ENCODE measurements at regions not wholly inside any gene's neighbourhood (a gene's known extent, or its start where the extent isn't known, plus 50 kb on each side); places are given as distances from the start of the nearest gene placed in this dataset.
"Not testable (repeated sequence)": the region's sequence is repeated elsewhere in the genome, so short reads cannot be mapped to it uniquely, and the experiment has no call there.

DNA sequence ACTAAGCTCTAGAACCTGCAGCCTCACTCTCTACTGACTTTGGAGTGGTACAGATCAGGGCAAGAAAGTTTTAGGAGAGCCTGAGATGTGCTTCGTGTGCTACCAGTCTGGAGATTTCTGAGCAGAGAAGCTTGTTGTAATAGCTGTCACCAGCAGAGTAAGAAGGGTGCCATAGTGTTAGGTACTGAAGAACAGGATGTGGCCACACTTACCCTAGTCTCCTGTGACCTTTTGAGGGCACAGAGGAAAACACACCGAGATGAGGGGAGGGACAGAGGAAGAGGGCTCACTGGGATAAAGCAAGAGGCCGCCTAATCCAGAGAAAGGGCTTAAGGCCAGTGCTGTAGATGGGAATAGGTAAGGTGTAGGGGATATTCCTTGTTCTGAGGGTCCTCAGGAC, 146.2 kb upstream of the MTPN start:
- no peak for DNase-seq (ENCODE audit: low read depth in 2 of 2)

DNA sequence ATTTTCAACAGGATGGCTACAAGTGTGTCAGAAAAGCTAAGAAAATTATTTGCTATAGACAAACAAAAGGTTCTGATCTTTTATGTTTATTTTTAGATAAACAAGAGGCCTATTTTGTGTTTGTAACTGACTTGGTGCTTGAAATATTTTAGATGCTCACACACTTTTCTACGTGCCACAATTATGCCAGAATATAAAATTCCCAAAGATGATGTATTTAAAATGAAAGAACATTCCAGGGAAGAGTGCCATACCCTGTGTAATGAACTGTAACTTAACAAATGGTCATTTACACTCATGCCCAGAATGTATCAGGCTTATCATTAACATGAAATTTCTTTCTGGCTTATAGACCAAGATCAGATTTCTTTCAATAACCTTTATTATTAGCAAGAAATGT, 144.9 kb upstream of the MTPN start:
- no peak for DNase-seq (ENCODE audit: low read depth in 2 of 2)

DNA sequence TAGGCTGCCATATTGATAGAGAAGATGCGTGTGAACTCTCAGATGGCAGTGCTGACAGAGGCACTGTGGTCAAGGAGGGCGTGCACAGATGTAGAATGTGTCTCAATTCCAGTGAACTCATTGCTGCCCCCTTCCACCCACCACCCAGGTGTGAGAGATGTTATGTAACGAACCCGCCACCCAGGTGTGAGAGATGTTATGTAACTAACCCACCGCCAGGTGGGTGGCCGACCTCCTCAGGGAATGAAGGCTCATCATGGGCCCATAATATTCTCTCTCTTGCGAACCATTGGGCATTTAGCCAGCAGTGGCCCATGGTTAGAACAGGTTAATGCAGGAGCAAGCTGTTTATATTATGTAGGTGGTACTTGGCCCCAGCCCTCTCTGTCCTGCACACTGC, 140.4 kb upstream of the MTPN start:
- no peak for DNase-seq (ENCODE audit: low read depth in 2 of 2)

DNA sequence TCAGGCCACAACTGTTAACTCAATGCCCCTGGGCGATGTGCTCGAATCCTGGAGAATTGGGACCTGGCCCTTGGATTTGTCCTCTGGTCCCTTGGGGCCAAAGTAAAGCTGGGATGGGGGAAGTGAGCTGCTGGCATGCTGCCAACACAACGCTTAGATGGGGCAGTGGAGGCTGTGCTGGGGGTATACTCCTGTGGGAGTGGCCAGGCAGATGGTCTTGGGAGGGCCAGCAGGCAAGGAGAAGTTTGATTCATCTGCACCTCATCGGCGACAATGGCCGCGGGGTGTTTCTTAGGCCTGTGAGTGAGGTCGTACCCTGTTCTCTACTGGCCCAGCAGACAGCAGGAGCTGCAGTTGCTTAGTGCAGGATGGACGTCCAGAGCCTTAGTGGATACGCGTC, 139.0 kb upstream of the MTPN start:
- no peak for DNase-seq (ENCODE audit: low read depth in 2 of 2)

DNA sequence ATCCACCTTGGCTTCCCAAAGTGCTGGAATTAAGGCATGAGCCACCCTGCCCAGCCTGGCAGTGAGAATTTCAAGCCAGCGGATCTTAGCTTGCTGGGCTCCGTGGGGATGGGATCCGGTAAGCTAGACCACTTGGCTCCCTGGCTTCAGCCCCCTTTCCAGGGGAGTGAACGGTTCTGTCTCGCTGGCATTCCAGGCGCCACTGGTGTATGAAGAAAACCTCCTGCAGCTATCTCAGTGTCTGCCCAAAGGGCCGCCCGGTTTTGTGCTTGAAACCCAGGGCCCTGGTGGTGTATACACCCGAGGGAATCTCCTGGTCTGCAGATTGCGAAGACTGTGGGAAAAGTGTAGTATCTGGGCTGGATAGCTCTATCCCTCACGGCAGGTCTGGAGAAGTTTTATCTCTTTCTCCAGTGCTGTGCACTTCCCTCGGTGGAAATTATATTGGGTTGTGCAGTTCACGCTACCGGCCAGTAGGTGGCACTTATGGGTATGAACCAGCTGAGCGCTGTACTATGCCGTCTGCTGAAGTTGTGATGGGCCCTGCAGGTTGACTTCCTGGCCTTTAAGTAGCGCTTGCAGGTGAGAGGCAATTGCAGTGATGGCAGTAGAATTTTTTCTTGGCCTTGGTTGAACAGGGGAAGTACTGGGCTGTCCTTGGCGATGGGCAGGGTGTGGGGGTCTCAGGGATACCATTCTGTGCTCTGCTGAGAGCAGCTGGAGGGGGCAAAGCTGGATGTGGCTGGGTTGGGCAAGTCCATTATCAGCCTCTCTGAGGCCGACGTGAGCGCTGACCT, 138.0 kb upstream of the MTPN start:
- DNase-seq (ENCODE audit: low read depth in 2 of 2): peak; percentile 25 to 51

DNA sequence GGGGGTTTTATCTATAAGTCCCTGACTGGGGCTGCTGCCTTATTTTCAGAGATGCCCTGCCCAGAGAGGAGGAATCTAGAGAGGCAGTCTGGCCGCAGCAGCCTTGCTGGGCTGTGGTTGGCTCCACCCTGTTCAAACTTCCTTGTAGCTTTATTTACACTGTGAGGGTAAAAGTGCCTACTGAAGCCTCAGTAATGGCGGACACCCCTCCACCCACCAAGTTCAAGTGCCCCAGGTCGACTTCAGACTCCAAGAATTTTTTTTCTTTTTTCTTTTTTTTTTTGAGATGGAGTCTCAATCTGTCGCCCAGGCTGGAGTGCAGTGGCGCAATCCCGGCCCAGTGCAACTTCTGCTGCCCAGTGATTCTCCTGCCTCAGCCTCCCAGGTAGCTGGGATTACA, 137.3 kb upstream of the MTPN start:
- not testable (repeated sequence) for DNase-seq (ENCODE audit: low read depth in 2 of 2)

DNA sequence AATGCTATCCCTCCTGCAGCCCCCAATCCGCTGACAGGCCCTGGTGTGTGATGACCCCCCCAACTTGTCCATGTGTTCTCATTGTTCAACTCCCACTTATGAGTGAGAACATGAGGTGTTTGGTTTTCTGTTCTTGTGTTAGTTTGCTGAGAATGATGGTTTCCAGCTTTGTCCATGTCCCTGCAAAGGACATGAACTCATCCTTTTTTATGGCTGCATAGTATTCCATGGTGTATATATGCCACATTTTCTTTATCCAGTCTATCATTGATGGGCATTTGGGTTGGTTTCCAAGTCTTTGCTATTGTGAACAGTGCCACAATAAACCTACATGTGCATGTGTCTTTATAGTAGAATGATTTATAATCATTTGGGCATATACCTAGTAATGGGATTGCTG, 131.9 kb upstream of the MTPN start:
- not testable (repeated sequence) for DNase-seq (ENCODE audit: low read depth in 2 of 2)

DNA sequence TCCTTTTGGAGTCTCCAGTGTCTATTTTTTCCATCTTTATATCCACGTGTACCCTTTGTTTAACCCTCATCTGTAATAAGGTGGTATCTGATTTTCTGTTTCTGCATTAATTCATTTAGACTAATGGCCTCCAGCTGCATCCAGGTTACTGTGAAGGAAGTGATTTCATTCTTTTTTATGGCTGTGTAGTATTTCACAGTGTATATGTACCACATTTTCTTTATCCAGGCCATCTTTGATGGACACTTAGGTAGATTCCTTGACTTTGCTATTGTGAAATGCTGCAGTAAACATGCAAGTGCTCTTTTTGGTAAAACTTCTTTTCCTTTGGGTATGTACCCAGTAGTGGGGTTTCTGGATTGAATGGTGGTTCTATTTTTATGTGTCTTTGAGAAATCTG, 128.0 kb upstream of the MTPN start:
- DNase-seq (ENCODE audit: low read depth in 2 of 2): no peak

DNA sequence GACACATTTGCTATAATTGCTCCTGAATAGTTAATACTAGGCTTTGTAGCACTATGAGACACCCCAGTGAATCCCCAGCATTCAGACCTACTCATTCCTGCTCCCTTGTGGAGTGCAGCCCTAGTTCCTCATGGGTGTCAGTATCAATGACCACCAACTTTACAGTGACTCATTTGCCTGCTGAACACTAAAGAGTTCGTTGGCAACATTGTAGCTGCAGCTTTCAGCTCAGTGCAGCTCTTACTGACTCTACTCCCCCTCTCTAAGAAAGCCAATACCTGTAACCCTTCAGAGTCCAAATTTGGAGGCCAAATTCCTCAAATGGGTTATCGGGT, 127.1 kb upstream of the MTPN start:
- DNase-seq (ENCODE audit: low read depth in 2 of 2): no peak

DNA sequence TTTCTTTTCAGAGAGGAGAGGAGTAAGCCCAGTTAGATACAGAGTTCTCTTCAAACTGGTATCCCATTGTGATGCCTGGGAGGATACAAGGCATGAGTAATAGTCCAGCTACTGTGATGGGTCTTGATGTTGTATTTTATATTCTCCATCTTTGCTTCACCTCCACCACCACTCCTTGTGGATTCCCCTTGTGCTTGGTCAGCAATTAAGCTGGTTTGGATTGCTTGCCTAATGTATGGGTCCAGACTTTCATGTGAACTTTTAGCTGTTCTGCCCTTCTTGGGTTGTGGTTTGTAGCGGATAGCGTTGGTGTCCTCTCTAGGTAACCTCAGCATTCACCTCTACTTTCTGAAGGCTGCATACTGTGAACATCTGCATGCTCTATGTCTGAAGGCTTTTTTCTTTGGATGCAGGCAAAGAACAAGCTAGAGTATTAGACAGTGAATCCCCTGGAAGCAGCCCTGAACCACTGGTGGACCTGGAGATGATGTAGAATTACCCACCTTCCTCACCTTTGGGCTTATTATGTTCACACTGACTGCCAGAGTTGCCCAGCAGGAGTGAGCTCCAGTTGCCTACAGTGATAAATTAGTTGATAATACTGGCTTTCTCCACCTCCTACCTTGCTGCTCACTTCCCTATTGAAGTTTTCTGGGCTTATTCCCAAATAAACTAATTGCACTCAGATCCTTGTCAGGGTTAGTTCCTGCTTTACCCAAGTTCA, 126.5 kb upstream of the MTPN start:
- no peak for DNase-seq (ENCODE audit: low read depth in 2 of 2)

DNA sequence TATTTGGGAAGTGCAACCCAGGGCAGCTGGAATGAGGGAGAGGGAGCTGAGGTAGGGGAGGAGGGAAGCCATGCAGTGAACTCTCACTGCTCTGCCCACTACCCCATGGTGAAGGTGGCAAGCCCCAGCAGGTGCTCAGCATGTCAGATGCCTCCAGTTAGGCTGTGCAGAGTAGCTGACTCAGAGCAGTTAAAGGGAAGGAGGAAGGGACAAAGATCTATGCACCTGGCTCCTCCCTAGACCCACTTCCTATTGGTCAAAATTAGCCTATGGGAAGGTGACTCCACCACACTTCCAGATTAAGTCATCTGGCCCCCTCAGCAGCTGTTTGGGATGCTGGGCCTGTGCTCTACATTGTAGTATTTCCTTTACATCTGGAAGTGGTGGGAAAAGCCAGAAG, 125.7 kb upstream of the MTPN start:
- no peak for DNase-seq (ENCODE audit: low read depth in 2 of 2)

DNA sequence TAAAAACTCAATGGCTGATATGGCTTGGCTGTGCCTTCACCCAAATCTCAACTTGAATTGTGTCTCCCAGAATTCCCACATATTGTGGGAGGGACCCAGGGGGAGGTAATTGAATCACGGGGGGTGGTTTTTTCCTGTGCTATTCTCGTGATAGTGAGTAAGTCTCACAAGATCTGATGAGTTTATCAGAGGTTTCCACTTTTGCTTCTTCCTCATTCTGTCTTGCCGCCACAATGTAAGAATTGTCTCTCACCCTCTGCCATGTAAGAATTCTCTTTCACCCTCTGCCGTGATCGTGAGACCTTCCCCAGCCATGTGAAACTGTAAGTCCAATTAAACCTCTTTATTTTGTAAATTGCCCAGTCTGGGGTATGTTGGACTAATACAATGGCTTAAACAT, 115.6 kb upstream of the MTPN start:
- not testable (repeated sequence) for DNase-seq (ENCODE audit: low read depth in 2 of 2)

DNA sequence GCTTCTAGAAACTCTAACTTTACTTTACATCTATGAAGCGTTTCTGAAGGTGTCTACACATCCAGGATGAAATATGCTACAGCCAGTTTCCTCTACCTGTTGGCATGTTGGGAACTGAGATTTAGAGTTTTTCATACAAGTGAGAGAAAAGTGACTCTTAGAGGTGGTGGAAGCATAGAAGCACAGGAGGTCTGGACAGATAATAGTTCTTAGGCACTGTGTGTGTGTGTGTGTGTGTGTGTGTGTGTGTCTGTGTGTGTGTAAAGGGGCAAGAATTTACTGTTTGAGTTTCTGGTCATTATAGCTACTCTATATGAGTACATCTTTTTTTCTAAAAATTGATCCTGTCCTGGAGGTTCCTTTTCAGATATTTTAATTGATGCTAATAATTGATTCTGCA, 110.7 kb upstream of the MTPN start:
- DNase-seq (ENCODE audit: low read depth in 2 of 2): no peak

DNA sequence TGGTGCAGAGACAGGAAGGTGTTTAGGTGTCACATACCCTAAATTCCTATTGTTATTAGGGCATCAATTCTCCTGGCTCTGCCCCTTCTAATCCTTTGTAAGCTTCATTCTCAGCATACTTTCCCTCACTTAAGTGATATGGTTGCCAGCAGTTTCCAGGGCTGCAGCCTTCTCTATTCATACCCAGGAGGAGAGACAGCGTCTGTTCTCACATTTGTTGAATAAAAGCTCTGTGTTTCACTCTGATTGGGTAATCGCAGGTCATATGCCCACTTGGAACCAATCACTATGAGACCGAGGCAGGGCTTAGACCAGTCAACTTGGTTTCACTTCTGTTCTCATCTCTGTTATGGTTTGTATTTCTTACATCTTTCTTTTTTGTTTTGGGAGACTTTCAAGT, 109.6 kb upstream of the MTPN start:
- DNase-seq (ENCODE audit: low read depth in 2 of 2): peak; percentile 79 to 81

DNA sequence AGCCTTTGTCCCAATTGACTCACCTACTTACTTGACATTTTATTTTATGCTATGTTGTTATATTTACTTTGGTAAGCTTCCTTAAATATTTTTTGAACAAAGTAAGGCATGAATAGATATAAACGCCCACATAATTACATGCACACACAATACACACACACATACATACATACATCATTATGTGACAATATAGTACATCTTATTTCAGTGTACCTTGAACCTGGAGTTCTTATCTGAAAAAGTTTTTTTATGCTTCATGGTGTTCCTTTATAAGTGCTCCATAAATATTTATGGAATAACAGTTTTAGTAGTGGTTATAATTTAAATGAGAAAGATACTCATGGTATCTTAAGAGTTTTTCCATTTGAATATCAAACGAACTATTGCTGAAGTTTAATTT, 102.8 kb upstream of the MTPN start:
- DNase-seq (ENCODE audit: low read depth in 2 of 2): no peak

DNA sequence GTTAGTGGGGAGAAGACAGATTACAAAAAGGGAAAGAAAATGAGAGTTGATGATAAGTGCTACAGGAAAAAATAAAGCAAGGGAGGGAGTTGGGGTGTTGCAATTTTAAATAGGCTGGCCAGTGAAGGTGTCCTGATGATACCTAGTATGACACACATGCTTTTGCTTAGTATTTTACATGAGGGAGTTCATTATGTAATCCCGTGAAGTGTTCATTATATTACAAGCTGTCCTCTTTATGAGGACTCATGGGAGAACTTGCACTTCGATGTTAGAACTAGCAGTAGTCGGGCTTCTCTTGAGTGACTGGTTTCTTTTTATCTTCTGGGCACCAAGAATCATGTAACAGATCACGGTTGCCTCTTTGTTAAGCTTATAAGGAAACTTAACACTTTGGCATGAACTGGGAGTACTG, 102.3 kb upstream of the MTPN start:
- no peak for DNase-seq (ENCODE audit: low read depth in 2 of 2)

DNA sequence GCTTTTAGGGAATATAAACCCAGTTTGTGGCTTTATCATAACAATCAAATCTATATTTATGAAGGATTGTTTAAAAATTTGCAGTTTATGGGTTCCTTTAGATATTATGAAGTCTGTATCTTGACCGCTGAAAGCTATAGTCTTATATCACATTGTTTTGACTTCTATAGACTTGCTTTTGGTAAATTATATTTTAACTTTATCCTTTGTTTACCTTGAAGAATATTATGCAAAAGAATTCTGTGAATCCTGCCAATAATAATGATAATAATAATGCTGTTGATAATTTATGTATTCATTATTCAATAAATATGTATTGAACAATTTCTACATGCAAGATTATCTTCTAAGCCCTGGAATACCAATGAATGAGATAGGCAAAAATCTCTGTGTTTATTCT, 101.9 kb upstream of the MTPN start:
- no peak for DNase-seq (ENCODE audit: low read depth in 2 of 2)

DNA sequence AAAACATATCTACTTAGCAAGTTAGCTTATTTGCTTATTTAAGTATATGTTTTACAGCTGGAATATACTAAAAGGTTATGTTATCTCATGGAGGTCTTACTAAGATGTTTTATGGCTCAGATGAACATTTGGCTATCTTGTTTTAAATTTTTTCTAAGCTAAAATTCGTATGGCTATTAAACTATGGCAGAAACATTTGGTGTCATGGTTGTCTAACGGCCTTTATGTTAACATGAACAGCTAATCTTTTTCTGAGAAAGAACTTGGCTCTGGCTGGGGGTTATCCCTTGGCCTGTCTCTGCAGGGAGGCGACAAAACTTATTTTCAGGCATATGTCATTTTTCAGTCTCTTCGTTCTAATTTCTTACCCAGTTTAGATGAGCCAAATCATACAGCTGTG, 101.5 kb upstream of the MTPN start:
- DNase-seq (ENCODE audit: low read depth in 2 of 2): no peak

DNA sequence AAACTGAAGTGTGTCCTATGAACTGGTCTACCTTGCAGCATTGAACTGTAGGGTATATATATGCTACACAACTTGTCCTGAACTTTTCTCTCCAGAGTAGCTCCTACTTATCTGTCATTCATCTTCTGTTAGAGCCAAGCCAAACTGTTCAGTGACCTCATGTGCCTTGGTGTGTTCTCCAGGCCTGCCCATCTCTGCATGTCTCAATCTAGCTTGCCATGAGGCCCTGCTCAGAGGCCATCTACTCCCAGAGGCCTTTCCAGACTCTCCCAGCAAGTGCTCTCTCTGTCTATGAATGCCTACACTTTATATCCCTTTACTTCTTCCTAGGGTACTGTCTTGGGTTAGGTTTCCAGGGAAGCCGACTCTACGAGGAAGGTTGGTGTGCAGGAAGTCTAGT, 99.8 kb upstream of the MTPN start:
- no peak for DNase-seq (ENCODE audit: low read depth in 2 of 2)

DNA sequence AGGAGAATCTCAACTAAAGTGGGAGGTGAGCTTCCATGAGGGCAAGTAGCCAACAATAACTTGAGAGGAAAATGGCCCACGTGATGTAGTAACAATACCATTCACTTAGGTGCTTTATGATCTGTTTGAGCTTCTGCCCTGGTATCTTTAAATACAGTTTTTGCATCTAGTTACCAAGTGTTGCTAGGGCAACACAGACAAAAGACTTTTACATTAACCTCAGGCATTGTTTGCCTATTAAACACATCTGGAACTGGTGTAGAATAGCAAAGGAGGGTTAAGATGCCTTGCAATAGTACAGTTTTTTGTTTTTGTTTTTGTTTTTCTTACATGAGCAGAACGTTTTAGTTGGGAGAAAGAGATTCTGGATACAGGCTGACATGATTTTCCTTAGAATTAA, 97.7 kb upstream of the MTPN start:
- DNase-seq (ENCODE audit: low read depth in 2 of 2): peak; percentile 31 to 50

DNA sequence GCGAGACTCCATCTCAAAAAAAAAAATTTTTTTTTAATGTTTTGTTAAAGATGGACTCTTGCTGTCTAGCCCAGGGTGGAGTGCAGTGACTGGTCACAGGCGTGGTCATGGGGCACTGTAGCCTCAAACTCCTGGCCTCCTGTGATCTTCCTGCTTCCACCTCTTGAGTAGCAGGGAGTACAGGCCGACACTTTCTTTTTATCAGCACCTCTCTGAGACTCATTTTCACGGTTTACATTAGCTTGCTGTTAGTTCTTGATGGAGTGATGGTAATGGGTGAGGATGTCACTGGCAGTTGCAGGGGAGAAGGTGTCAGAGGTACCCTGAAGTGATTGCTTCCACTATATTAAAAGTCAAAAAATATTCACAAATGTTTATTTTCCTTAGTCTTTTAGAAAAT, 95.3 kb upstream of the MTPN start:
- DNase-seq (ENCODE audit: low read depth in 2 of 2): no peak

DNA sequence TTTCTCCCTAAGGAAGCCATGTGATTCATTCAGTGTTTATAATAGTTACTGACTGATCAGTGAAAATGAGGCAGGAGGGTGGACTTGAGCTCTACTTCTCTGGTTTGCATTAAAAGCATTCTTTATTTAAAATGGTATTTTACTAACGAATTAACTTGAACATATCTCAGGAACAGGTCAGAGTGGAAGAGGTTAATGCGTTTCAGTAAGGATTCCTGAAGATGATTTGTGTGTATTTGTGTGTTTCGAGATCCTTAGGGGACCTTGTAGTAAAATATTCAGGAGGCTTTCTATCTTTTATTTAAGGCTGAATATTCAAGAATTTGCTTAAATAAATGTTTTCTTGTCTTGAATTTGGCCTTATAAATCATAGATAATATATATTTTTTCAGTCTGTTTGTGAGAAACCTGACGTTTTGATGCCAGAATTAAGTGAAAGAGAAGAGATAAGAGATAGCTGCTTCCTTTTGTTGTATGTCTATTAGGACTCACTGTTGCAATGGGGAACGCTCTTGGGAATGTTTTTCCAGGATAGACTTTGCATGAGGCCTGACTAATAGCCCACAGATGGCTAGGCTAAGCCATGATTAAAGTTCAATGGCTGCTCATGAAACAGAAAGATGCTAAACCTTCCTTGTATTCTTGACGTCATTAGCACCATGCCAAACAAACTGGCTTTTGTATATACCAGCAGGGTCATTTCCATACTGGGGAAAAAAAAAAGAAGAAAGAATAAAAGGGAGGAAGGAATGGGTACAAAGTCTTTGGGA, 93.8 kb upstream of the MTPN start:
- no peak for DNase-seq (ENCODE audit: low read depth in 2 of 2)

Data from dermis microvascular lymphatic vessel endothelial cell (primary cell).